H1 (cell line): ENCODE measurements at regions not wholly inside any gene's neighbourhood (a gene's known extent, or its start where the extent isn't known, plus 50 kb on each side); places are given as distances from the start of the nearest gene placed in this dataset.

ENCODE experiments used
- CTCF ChIA-PET: fragments of 300-600 bp; sonication (Branson Sonifier 250); formaldehyde crosslinking; loops from one replicate; lab custom pipeline; 2021; ENCODE audit not compliant: partially characterized antibody; lab: Charles Lee
- POLR2A ChIA-PET: fragments of 300-600 bp; sonication (Branson Sonifier 250); formaldehyde crosslinking; loops from one replicate; lab custom pipeline; 2021; ENCODE audit warnings: inconsistent platforms; ENCODE audit not compliant: partially characterized antibody; lab: Charles Lee
- DNase-seq, 2 experiments: peaks; one replicate each; pipeline versions ENCODE4 v3.0.0 to v3.0.0-alpha.2; 2010 to 2022; ENCODE audit warnings: low spot score in 2 of 2, low read depth in 1 of 2, mixed read lengths in 1 of 2
- FAIRE-seq: peaks from 2 replicates; lab custom pipeline; 2011; peaks lifted over from hg19 to GRCh38; lab: Jason Lieb, UNC
- H2AFZ ChIP-seq: 2 replicates; pipeline ENCODE4 v1.8.1; 2012; ENCODE audit warnings: low read length, inconsistent platforms
- H2AK5ac ChIP-seq: 2 replicates; pipeline ENCODE4 v1.6.1; 2013; ENCODE audit warnings: low read depth, low read length
- H2BK120ac ChIP-seq: replicated peaks from 2 replicates; pipeline ENCODE3; 2013; ENCODE audit warnings: low read depth, low read length, inconsistent platforms
- H2BK12ac ChIP-seq: 2 replicates; pipeline ENCODE4 v1.6.1; 2013; ENCODE audit warnings: low read depth, low read length
- H2BK15ac ChIP-seq: 2 replicates; pipeline ENCODE4 v1.6.1; 2013; ENCODE audit warnings: low read length
- H2BK20ac ChIP-seq: 2 replicates; pipeline ENCODE4 v1.6.1; 2013; ENCODE audit warnings: low read length
- H2BK5ac ChIP-seq: 2 replicates; pipeline ENCODE4 v1.6.1; 2013; ENCODE audit warnings: low read depth, low read length
- H3K14ac ChIP-seq: 2 replicates; pipeline ENCODE4 v1.6.1; 2013; ENCODE audit warnings: inconsistent platforms; ENCODE audit not compliant: insufficient read length
- H3K18ac ChIP-seq: 2 replicates; pipeline ENCODE4 v1.6.1; 2013; ENCODE audit warnings: low read length; ENCODE audit errors: extremely low read depth
- H3K23ac ChIP-seq: 2 replicates; pipeline ENCODE4 v1.6.1; 2013; ENCODE audit warnings: inconsistent platforms; ENCODE audit not compliant: insufficient read length
- H3K23me2 ChIP-seq: 2 replicates; pipeline ENCODE4 v1.6.1; 2013; ENCODE audit warnings: low read depth, low read length
- H3K27ac ChIP-seq: 2 replicates; pipeline ENCODE4 v1.6.1; 2011; ENCODE audit warnings: low read depth, low read length, inconsistent platforms
- H3K27me3 ChIP-seq, 4 experiments: replicated peaks in 1 of 4; 1 replicate in 1 of 4; 2 replicates in 3 of 4; pipeline versions ENCODE4 v1.6.1 to v1.8.1; 2011 to 2013; ENCODE audit warnings: low read length in 3 of 4, mild to moderate bottlenecking in 3 of 4, inconsistent platforms in 2 of 4, mixed read lengths in 2 of 4, moderate library complexity in 1 of 4; ENCODE audit not compliant: control insufficient read depth in 3 of 4, insufficient read depth in 3 of 4; ENCODE audit errors: extremely low read depth in 1 of 4
- H3K36me3 ChIP-seq, 4 experiments: 2 replicates each; pipeline versions ENCODE4 v1.6.1 to v1.8.1; 2011 to 2013; ENCODE audit warnings: mild to moderate bottlenecking in 4 of 4, low read length in 3 of 4, moderate library complexity in 2 of 4, control low read depth in 1 of 4, inconsistent platforms in 1 of 4; ENCODE audit not compliant: insufficient read depth in 4 of 4, control insufficient read depth in 2 of 4
- H3K4ac ChIP-seq: replicated peaks from 2 replicates; pipeline ENCODE3; 2013; ENCODE audit warnings: low read length, low read depth, mixed read lengths, inconsistent platforms; ENCODE audit not compliant: insufficient read length
- H3K4me1 ChIP-seq, 4 experiments: replicated peaks in 1 of 4; 1 replicate in 1 of 4; 2 replicates in 3 of 4; pipeline versions ENCODE4 v1.6.1 to v1.8.1; 2011 to 2013; ENCODE audit warnings: low read length in 3 of 4, inconsistent platforms in 2 of 4, mixed read lengths in 1 of 4; ENCODE audit not compliant: insufficient read depth in 4 of 4, control insufficient read depth in 3 of 4
- H3K4me2 ChIP-seq, 2 experiments: 2 replicates each; pipeline versions ENCODE4 v1.6.1 to v1.8.1; 2011 to 2013; ENCODE audit warnings: low read depth in 2 of 2, low read length in 2 of 2, control low read depth in 1 of 2, inconsistent platforms in 1 of 2, mild to moderate bottlenecking in 1 of 2; ENCODE audit not compliant: insufficient read depth in 1 of 2
- H3K4me3 ChIP-seq, 4 experiments: fragments of 200-600, 300-600 bp in 1 of 4; sonication (generic), shearing (Covaris generic), sonication (Bioruptor Twin) in 1 of 4; 2 replicates each; pipeline versions ENCODE4 v1.5.1 to v1.8.1; 2011 to 2016; ENCODE audit warnings: low read length in 4 of 4, low read depth in 3 of 4, control low read depth in 2 of 4, inconsistent platforms in 2 of 4, mild to moderate bottlenecking in 2 of 4, mixed read lengths in 1 of 4, moderate library complexity in 1 of 4; ENCODE audit not compliant: insufficient read depth in 2 of 4; ENCODE audit errors: extremely low read depth in 1 of 4
- H3K56ac ChIP-seq: replicated peaks from 2 replicates; pipeline ENCODE3; 2013; ENCODE audit warnings: low read depth, mild to moderate bottlenecking, mixed read lengths, low read length, inconsistent platforms; ENCODE audit not compliant: insufficient read length
- H3K79me1 ChIP-seq: 2 replicates; pipeline ENCODE4 v1.6.1; 2013; ENCODE audit warnings: low read depth, low read length, control low read depth
- H3K79me2 ChIP-seq, 2 experiments: 2 replicates each; pipeline versions ENCODE4 v1.6.1 to v1.8.1; 2012 to 2013; ENCODE audit warnings: low read length in 2 of 2, mild to moderate bottlenecking in 2 of 2, inconsistent platforms in 1 of 2; ENCODE audit not compliant: insufficient read depth in 2 of 2, control insufficient read depth in 1 of 2
- H3K9ac ChIP-seq, 4 experiments: replicated peaks in 1 of 4; 1 replicate in 1 of 4; 2 replicates in 3 of 4; pipeline versions ENCODE4 v1.6.1 to v1.8.1; 2011 to 2013; ENCODE audit warnings: low read depth in 3 of 4, low read length in 3 of 4, control low read depth in 2 of 4, mild to moderate bottlenecking in 2 of 4, moderate library complexity in 2 of 4, inconsistent platforms in 1 of 4; ENCODE audit errors: extremely low read depth in 1 of 4
- H3K9me3 ChIP-seq, 2 experiments: 2 replicates each; pipeline versions ENCODE4 v1.6.1 to v1.8.1; 2012 to 2013; ENCODE audit warnings: mild to moderate bottlenecking in 2 of 2, moderate library complexity in 2 of 2, control low read depth in 1 of 2, inconsistent platforms in 1 of 2, low read depth in 1 of 2, low read length in 1 of 2, mixed read lengths in 1 of 2; ENCODE audit not compliant: insufficient read depth in 2 of 2
- H4K20me1 ChIP-seq, 2 experiments: replicated peaks in 1 of 2; 2 replicates each; pipeline versions ENCODE3 to v1.8.1; 2011 to 2013; ENCODE audit warnings: inconsistent platforms in 2 of 2, low read length in 2 of 2, mild to moderate bottlenecking in 1 of 2; ENCODE audit not compliant: insufficient read depth in 2 of 2, control insufficient read depth in 1 of 2
- H4K5ac ChIP-seq: 2 replicates; pipeline ENCODE4 v1.6.1; 2013; ENCODE audit warnings: low read length, low read depth, mixed read lengths, inconsistent platforms; ENCODE audit not compliant: insufficient read length
- H4K8ac ChIP-seq: 2 replicates; pipeline ENCODE4 v1.8.0; 2013; ENCODE audit warnings: mild to moderate bottlenecking, moderate library complexity, low read length, inconsistent platforms; ENCODE audit not compliant: insufficient read depth; ENCODE audit errors: extremely low read depth
- H4K91ac ChIP-seq: replicated peaks from 2 replicates; pipeline ENCODE3; 2013; ENCODE audit warnings: low read length, mixed read lengths, inconsistent platforms; ENCODE audit not compliant: insufficient read length
- WGBS, 2 experiments: shearing (Covaris generic) in 1 of 2; methylation state at CpG; one replicate each; pipeline versions ENCODE4 v1.1.6 to v1.1.7; 2013 to 2015; ENCODE audit warnings: low lambda C conversion rate in 2 of 2, mixed read lengths in 2 of 2, inconsistent platforms in 1 of 2, low coverage in 1 of 2, missing lambda C conversion rate in 1 of 2; ENCODE audit not compliant: insufficient replicate concordance in 2 of 2, insufficient coverage in 1 of 2, insufficient read length in 1 of 2; ENCODE audit errors: extremely low coverage in 1 of 2, missing lambda C conversion rate in 1 of 2; 5-methylcytosine and 5-hydroxymethylcytosine counted together

GRCh38 chr6:43982084-43982625, 145.1 kb downstream of the MRPL14 start:
- no peak for DNase-seq
- no peaks in the 10 kb centered on the region for H3K36me3 ChIP-seq
- 0 out of 2 replicates have a peak overlapping the region, but pooled peaks have one; percentile 36 for H2BK15ac ChIP-seq
- WGBS, 2 experiments: 49% methylated on average over 2 of the region's 2 CpGs; no CpG with 5 or more reads in 1 of the 2 experiments
- no peak overlapping the region for H2AK5ac ChIP-seq
- no peak overlapping the region for H3K27ac ChIP-seq
- no peak overlapping the region for H4K91ac ChIP-seq
- ChIA-PET CTCF (interaction anchor here (0.9 to 7.1 kb wide), 7 partner anchors 10 to 192 kb away, joined by 3 to 35 read pairs (median 5); no protein-coding TSS in a partner anchor), POLR2A (no interaction called here)
- no peak for FAIRE-seq
- no peak overlapping the region for H2BK12ac ChIP-seq
- no peak overlapping the region for H4K5ac ChIP-seq
- H3K79me2 ChIP-seq: no peaks in the 10 kb centered on the region
- H3K4me3 ChIP-seq: no peak overlapping the region
- no peaks in the 10 kb centered on the region for H3K27me3 ChIP-seq
- no peak overlapping the region for H2BK20ac ChIP-seq
- no peak overlapping the region; the same call in 1 of the 2 replicates for H3K18ac ChIP-seq
- H2AFZ ChIP-seq: no peak overlapping the region
- no peak overlapping the region; the same call in 1 of the 2 replicates for H4K8ac ChIP-seq
- H3K23me2 ChIP-seq: no peaks in the 10 kb centered on the region
- H3K4me1 ChIP-seq: no peaks in the 10 kb centered on the region
- H3K79me1 ChIP-seq: no peaks in the 10 kb centered on the region
- H2BK120ac ChIP-seq: no peak overlapping the region
- H3K23ac ChIP-seq: no peak overlapping the region
- H3K56ac ChIP-seq: no peak overlapping the region
- no peaks in the 10 kb centered on the region for H3K9me3 ChIP-seq
- H3K9ac ChIP-seq: no peak overlapping the region
- no peak overlapping the region for H2BK5ac ChIP-seq
- no peak overlapping the region for H3K4me2 ChIP-seq
- no peaks in the 10 kb centered on the region for H4K20me1 ChIP-seq
- H3K4ac ChIP-seq: no peak overlapping the region
- no peak overlapping the region for H3K14ac ChIP-seq
